ENCODE measurements at regions not wholly inside any gene's neighbourhood (a gene's known extent, or its start where the extent isn't known, plus 50 kb on each side); places are given as distances from the start of the nearest gene placed in this dataset.
"Not testable (repeated sequence)": the region's sequence is repeated elsewhere in the genome, so short reads cannot be mapped to it uniquely, and the experiment has no call there.

DNA sequence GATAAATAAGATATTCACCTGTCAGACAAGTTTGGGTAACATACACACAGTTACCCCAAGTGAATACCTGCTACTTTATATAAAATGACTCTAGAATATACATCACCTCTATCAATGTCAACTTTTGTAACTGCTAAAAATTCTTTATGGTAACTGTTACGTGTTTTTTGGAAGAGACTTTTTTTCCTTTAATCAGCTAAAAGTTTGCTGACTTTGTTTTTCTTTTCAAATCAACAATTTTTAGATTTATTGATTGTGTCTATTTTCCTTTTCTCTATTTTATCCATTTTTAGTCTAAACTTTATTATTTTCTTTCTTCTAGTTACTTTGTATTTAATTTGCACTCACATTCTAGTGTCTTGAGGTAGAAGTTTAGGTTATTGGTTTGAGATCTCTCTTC, 1106.6 kb upstream of the LCORL start:
- DNase-seq: no peak

DNA sequence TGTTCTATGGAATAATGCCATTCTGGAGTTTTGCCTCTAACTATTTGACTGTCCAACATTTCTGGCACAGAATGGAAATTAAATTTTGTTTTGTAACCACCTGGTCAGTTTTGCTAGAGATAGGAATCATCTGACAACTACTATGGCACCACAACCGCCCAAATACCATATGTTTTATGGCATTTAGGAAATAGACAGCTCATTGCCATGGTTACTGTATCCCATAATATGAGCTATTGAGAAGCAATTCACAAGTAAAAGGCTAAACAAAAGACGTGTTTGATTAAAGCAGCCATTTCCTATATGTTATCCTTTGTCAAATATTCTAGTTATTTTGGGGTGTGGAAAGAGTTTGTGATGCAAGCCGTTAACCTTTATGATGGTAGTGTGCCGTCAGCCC, 1105.3 kb upstream of the LCORL start:
- no peak for DNase-seq

DNA sequence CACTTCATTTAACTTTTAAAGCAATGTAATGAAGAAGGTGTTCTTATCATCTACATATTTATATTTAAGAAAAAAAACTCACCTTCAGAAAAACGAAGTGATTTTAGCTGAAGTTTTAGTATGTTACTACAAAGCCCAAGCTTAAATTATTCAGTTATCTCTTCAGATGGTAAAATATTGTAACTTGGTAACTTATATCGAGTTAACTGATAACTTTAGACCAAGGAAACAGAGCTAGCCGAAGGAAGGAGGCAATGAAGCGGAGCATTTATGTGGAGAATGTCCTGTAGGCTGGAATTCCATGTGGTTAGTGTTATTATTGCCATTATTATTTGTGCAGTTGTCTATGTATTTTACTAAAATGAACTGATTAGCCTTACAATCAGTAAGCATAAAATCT, 1102.1 kb upstream of the LCORL start:
- DNase-seq: no peak

DNA sequence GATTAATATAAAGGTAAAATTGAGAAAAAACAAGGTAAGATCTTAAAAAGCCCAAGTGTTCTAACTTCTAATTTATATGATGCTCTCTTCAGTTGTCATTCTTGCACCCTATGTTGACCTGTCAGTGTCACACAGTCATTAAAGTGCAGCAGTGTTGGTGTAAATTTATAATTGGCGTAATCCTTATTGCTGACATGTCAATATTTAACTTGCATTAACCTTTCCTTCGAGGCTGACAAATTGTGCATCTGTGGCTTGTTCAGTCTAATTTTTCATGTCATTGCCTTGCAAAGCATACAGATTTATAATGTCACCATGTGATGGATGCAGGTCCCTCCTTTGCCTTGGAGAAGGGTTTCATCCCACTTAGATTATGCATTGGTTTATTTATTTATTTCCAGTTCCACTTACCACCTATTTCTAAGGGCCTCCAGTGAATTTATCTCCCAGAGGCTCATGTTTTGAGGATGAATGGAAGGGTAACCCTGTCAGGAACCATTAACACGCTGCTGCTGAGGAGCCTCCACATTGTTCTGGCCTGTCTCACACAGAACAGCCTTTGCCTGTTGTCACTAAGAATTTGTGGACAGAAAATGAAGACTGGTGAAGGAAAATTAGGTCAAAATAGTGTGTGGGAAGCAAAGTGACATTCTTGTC, 1098.5 kb upstream of the LCORL start:
- no peak for DNase-seq

DNA sequence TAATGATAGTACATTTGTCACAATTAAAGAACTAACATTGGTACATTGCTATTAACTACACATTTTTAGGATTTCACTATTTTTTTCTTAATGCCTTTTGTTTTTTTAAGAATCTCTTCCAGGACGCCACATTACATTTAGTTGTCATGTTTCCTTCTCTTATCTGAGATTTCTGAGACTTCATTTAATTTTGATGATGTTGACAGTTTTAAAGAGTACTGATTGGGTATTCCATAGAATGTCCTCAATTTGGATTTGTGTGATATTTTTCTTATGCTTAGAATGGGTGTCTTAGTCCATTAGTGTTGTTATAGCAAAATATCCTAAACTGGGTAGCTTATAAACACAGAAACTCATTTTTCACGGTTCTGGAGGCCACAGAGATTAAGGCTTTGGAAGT, 1095.5 kb upstream of the LCORL start:
- DNase-seq: no peak

DNA sequence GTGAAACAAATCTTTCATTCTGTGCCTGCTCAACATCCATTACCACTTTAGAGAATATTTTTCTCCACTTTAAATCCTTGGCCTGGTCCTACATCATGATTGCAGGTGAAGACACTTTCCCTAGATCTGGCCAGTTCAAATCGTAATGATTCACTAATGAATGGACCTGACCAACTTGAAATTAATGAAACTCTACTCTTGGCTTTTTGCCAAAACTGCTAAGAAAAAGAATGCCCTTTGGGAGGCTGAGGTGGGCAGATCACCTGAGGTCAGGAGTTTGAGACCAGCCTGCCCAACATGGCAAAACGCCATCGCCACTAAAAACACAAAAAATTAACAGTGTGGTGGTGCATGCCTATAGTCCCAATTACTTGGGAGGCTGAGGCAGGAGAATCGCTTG, 1082.6 kb upstream of the LCORL start:
- no peak for DNase-seq

DNA sequence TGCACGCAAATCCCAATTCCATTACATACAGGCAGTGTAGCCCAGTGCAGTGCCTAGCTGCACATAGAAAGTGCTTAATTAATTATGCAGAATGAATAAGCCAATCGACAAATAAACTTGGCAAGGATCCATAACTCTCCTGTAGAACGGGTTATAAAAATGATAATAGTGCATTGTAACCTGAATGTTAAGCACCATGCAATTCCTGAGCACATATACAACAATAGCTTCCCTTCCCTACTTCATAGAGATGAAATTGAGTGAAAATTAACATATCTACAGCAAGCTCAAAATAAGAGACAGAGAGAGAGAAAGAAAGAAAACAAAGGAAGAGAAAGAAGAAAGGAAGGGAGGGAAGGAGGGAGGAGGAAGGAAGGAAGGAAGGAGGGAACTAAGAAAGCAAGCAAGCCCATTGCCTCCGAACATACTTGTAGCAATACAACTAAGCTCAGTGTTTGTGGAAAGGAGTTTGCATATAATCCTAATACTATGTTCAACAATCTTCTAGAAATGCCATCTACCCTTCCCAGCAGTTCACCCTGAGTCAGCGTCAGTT, 1074.0 kb upstream of the LCORL start:
- no peak for DNase-seq

DNA sequence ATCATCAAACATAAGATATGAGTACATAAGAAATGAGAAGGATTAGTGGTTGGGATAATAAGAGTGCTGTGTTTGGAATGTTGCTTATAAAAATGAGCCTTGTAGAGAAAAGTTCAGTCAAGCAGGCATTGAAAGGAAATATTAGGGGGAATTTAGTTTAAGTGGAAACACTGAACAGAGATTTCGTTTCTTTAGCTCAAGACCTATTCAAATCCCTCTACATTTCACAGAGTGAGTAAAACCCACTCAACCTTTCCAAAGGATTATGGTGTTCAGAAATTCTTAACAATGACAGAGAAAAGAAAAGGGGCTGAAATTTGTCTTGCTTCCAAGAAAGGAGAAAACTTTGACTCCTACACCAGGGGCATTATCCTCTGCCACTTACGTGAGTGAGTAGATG, 1072.4 kb upstream of the LCORL start:
- DNase-seq: no peak

DNA sequence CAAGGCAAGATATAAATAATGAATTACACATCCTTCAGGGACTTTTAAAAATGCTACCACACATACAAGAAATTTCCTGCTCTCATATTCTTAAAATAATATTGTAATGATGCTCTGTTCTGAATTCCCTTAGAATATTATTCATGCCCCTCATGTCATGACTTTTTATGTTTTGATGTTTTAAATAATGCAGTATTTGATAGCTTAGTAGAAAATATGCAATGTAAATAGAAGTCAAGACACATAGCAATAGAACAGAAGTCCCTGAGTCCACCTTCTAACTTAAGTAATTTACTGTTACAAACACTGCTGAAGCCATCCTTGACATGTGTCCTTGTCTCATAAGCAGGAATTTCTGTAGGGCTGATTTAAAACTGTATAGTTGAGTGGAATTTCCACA, 1071.2 kb upstream of the LCORL start:
- no peak for DNase-seq

DNA sequence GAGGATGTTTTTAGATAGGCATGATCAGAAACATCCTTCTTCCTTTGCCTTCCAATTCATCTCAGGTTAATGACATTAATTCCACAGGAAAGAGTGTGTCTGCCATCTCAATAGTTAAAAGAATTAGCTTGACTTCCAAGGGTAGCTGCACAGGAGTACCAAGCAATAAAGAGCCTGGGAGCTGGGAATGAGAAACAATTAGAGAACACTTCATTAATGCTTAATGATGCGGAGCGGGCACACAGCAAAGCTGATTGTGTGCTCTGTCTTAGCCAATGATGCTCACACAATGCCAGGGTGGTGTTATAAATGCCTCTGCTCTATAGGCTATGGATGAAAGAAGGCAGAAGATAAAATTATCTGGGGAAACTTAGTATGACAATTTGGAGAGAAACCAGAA, 1052.5 kb upstream of the LCORL start:
- no peak for DNase-seq

DNA sequence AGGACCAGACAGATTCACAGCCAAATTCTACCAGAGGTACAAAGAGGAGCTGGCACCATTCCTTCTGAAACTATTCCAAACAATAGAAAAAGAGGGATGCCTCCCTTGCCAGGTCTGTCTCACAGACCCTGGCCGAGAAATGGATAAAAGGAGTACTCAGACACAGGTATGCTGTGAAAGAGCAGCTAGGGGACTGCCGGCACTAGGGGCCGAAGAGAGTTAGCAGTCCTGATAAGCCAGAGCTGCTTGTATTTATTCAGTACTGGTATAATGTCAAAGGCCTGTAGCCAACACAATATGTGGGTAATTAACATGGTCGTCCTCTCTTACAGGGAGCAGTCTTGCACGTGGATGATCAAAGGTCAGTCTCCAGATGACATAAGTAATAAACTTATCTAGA, 1042.1 kb upstream of the LCORL start:
- no peak for DNase-seq

DNA sequence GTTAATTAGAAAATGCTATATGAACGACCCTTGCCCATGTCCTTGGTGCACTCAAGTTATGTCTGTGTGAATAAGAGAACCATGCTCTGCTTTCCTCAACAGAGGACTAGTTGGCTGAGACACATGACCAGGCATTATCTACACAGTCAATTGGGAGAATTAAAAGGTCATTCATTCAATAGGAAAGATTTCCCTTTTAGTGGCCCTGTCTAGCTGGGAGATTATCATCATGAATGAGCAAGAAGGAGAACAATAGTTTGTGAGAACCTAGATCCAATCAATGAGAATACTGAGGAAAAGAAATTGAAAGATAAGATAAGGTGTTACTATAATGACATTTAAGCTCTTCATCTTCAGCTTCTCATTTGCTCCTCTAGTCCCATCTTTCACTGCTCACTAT, 1033.4 kb upstream of the LCORL start:
- no peak for DNase-seq

DNA sequence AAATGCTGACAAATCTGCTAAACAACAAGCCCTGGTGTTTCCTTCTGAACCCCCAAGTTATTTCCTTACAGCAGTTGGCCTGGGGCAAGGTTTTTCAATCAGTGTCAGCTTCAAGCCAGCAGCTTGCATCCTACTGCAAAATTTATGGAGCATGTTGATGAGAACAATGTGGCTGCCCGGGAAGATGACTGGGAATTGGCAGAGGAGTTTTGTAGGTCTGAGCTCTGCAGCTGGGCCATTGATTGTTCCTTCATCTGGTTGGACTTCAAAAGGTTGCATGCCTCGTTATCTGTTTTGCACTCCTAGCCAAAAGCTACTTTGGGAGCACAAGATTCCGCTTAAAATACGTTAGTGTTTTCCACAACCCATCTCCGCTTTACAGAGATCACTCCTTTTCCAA, 1030.3 kb upstream of the LCORL start:
- no peak for DNase-seq

DNA sequence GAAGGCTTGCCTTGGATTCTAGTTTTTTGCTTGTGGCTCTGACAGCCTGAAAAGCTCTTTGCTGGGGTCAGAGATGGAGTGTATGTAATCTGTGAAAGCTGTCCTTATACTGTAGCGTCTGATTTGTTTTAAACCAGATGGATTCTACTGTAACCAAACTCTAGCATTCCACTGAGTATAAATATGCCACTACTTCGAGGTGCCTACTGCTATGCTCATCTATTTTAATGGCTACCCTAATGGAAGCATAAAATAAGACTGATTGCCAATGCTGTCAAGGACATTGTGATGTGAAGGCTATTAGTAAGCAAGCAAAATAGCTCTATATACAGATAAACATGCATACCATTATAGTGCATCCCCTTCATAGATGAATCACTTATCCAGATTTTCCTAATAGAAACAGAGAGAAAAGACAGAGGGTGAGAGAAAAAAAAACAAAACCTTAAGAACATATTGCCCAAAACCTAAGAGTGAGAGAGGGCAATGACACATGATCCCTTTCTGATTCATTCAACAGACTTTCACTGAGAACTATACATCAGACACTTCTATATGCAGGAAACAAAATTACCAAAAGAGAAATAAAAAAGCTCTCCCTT, 1025.8 kb upstream of the LCORL start:
- no peak for DNase-seq

DNA sequence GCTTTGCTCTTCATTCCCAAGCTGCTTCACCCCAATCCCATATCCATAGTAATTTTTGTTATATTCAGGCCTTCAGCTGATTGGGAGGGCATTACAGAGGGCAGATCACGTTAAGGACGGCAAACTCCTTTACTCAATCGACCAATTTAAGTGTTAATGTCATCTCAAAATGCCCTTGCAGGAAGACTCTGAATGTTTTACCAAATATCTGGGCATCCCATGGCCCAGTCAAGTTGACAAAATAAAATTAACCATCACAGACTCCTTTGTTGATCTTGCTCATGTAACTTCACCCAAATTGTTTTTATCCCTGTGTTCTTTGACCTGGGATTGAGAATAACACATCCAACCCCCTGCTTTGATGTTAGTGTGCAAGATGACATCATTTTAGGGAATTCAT, 1018.3 kb upstream of the LCORL start:
- DNase-seq: no peak

DNA sequence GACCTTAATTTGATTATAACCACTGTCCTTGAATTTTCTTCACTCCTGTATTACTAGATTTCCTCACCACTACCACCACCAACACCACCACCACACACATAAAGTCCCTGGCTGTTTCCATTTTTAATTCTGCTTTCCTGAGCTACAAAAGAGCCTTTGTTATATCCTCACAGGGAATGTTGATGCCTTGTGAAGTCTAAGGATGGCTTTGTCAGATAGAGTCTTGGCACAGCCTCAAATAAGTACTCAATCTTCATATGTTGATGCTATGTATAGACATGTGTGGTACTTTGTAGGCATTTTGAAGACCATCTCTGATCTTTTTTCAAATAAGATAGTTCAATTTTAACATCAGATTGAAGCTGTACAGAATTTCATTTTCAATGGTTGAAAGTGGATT, 1016.7 kb upstream of the LCORL start:
- DNase-seq: no peak

DNA sequence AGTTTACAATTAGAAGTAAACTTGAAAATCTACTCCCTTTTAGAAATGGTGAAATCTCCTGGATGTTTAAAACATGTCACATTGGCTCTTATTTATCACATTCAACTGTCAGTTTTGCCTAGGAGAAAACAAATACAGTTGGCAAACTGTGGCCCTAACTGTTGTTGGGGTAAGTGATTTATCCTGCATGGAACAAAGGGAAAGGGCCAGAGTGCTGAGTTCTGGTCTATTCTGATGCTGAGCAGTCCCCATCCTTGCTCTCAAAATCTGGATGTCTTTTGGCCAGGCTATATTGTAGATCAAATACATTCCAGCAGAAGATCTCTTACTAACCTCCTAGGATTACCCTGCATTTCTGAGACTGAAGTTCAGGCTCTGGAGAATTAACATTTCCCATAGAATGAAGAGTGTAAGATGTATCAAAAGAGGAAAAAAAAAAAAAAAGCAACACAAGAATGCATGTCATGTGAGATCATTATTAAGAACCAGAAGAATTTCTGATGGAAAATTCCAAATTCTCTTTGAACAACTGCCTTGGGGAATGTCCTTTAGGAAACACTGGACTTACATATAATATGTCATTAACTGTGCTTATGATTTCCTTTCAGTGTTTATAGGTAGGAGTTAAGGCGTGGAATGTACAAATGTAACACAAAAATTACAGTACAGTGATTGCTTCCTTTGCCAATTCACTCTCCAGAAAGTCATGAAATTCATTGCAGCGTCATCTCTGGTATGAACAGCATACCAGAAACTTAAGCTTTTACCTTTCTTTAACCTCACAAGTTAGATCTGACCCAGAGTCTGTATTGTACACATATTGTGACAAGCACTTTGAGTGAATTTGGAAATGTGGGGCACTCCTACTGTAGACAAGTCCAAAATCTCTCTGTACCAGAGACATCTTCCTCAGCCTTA, 1012.5 kb upstream of the LCORL start:
- DNase-seq: no peak

DNA sequence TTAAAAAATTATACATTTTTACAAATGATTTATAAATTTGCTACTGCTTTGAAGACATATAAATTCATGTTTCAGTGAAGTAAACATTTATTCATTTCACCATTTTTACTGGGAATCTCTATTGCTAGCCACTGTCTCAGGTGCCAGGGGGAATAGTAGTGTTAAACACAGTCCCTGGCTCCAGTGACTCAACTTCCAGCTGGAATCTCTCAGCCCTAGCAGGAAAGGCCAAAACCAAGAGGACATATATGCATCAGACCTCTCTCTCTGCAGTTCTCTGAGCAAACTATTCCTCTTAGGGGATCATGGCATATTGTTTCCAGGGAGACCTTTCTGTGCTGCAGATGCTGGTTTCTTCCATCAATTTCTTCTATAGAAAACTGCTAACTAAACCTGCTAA, 1009.0 kb upstream of the LCORL start:
- DNase-seq: no peak

DNA sequence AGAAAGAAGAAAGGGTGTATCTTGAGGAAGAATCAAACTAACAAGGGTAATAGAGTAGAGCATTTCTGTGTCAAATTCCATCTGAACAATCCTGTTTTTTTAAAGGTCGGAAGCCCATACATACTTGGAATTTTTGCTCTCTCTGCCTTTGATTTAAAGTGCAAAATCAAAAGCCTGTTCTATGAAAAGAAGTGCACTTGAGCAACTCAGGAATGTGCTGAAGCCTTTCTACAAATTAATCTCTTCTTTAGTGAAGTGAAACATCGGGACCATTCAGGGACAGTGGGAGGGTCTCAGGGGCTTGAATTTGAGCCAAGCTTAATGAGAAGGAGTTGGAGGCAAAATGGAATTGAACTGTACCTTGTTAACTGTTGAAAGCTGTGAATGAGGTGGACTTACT, 1008.5 kb upstream of the LCORL start:
- no peak for DNase-seq

DNA sequence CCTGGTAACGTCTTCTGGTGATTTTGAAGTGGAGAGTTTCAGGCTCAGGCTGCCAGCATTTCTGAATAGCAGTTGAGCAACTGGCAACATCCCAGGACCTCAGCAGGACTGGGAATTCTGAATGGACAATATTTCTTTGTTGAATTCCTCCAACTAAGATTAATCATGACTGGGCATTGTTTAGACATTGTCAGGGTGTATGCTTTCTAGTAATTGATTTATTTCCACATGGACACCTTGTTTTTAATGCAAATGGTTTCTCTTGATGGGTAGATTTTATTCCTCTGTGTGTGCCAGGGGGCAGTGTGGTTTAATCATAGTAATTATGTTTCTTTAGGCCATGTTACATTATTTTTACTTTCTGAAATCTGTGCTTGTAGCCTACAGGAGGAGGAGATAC, 1004.7 kb upstream of the LCORL start:
- no peak for DNase-seq

DNA sequence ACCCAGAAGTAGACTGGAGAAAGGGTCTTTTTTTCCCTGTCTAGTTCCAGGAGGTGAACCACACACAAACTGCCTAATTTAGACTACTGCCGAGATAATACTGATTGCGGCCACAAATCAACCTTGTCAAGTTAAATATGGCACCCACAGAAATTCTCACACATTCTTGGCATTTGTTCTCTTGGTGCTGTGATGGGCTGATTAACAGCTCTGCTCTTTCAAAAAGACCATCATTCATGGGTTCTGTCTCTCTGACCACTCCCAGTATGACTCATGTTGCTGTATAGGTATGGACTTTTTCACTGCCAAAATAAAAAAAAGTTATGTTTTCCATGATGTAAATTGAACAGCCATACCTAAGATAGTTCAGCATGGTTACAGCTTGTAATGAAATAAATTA, 1003.5 kb upstream of the LCORL start:
- no peak for DNase-seq

DNA sequence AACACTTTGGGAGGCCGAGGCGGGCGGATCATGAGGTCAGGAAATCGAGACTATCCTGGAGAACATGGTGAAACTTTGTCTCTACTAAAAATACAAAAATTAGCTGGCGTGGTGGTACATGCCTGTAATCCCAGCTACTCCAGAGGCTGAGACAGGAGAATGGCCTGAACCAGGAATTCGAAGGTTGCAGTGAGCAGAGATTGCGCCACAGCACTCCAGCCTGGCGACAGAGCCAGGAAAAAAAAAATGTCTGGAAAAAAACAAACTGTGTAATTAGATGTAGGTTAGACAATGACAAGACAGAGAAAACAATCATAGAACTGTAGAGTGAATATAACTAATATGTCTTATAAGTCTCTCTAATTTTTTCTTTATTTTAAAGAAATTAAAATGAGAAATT, 1002.5 kb upstream of the LCORL start:
- DNase-seq: no peak

DNA sequence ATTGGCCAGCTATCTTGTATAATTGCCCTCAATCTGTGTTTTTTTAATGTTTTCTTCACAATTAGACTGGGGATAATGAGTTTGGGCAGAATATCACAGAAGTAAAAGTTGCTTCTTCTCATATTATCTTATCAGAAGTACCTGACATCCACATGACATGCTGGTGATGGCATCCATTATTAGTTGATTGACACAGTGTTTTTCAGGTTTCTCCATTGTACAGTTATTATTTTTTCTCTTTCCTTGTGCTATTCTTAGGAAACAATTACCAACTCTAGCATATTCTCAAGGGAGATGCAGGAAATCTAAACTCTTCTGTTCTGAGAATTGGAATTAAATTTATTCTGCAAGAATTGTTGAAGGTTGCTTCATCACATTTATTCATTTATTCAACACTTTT, 1000.1 kb upstream of the LCORL start:
- no peak for DNase-seq

DNA sequence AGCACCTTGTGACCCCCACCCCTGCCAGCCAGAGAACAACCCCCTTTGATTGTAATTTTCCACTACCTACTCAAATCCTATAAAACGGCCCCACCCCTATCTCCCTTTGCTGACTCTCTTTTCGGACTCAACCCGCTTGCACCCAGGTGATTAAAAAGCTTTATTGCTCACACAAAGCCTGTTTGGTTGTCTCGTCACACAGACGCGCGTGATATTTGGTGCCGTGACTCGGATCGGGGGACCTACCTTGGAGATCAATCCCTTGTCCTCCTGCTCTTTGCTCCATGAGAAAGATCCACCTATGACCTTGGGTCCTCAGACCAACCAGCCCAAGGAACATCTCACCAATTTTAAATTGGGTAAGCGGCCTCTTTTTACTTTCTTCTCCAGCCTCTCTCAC, 995.0 kb upstream of the LCORL start:
- not testable (repeated sequence) for DNase-seq
